Large intestine (tissue), 3 donors: ENCODE measurements at regions not wholly inside any gene's neighbourhood (a gene's known extent, or its start where the extent isn't known, plus 50 kb on each side); places are given as distances from the start of the nearest gene placed in this dataset.

Experiments used
- DNase-seq, 2 donors: peaks; one replicate each; pipeline versions ENCODE4 v3.0.0 to v3.0.0-alpha.2; 2013
- H3K27ac ChIP-seq: one replicate; pipeline ENCODE4 v1.5.1; 2013; ENCODE audit warnings: low read length
- H3K27me3 ChIP-seq: 2 replicates; pipeline ENCODE4 v1.6.1; 2013; ENCODE audit warnings: low read length; ENCODE audit not compliant: control insufficient read depth, insufficient read depth
- H3K36me3 ChIP-seq: 2 replicates; pipeline ENCODE4 v1.6.1; 2013; ENCODE audit warnings: low read length; ENCODE audit not compliant: control insufficient read depth, insufficient read depth
- H3K4me1 ChIP-seq: one replicate; pipeline ENCODE4 v1.6.1; 2013; ENCODE audit warnings: low read length; ENCODE audit not compliant: control insufficient read depth, insufficient read depth
- H3K4me3 ChIP-seq: one replicate; pipeline ENCODE4 v1.5.1; 2013; ENCODE audit warnings: low read length
- H3K9me3 ChIP-seq: one replicate; pipeline ENCODE4 v1.6.1; 2013; ENCODE audit warnings: mild to moderate bottlenecking, low read depth, low read length, moderate library complexity; ENCODE audit not compliant: control insufficient read depth
- WGBS: methylation state at CpG from one replicate; pipeline ENCODE4 v1.1.5; 2013; ENCODE audit warnings: low lambda C conversion rate; ENCODE audit not compliant: insufficient coverage; 5-methylcytosine and 5-hydroxymethylcytosine counted together

- Histone ChIP-seq H3K27ac (no peak overlapping the region), H3K27me3 (no peaks in the 10 kb centered on the region), H3K4me1 (no peaks in the 10 kb centered on the region), H3K36me3 (no peaks in the 10 kb centered on the region), H3K9me3 (no peaks in the 10 kb centered on the region), H3K4me3 (no peak overlapping the region)
- DNase-seq, result no peak
- WGBS, result no CpG with 5 or more reads among the region's 3 CpGs
Measured at GRCh38 chr7:115526278-115526677, 504.3 kb downstream of the TFEC start.

DNA sequence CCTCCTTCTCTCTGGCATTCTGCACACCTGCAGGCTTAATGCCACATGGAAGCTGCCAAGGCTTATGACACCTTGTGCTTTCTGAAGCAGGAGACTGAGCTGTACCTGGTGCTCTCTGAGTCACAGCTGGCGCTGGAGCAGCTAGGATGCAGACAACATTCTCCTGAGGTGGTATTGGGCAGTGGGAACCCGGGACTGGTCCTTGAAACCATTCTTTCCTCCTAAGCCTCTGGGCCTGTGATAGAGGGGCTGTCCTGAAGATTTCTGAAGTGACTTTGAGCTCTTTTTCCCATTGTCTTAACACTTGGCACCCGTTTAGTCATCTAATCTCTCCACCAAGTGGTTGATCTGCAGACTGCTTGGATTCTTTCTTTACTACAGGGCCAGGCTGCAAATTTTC, 508.4 kb downstream of the TFEC start:
- Histone ChIP-seq H3K27me3 (no peaks in the 10 kb centered on the region), H3K36me3 (no peaks in the 10 kb centered on the region), H3K27ac (no peak overlapping the region), H3K4me1 (no peaks in the 10 kb centered on the region), H3K9me3 (no peaks in the 10 kb centered on the region), H3K4me3 (no peak overlapping the region)
- no peak for DNase-seq
- no CpG with 5 or more reads among the region's 3 CpGs for WGBS

GRCh38 chr7:115516341-115516740, 514.2 kb downstream of the TFEC start:
- Histone ChIP-seq H3K4me1 (no peaks in the 10 kb centered on the region), H3K9me3 (no peaks in the 10 kb centered on the region), H3K4me3 (no peak overlapping the region), H3K27ac (no peak overlapping the region), H3K36me3 (no peaks in the 10 kb centered on the region), H3K27me3 (no peaks in the 10 kb centered on the region)
- DNase-seq, result no peak
- 100% methylated on average over 1 of the region's 2 CpGs for WGBS

DNA sequence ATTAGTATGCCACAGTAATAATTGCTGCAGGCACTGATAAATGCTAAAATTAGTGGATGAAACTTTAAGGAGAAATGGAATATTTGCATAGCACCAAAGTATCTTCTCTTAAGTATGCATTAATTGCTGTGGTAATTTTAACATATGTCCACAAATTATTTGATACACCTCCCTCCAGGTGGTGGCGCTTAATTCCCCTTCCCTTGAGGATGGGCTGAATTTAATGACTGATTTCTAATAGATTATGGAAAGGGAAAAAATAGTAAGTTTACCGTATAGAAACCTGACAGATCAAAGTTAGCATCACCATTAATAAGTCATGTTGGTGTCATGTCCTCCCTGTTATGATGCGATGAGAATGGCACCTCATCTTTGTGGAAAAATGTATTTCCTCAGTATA, 519.2 kb downstream of the TFEC start:
- Histone ChIP-seq H3K27me3 (no peaks in the 10 kb centered on the region), H3K4me3 (no peak overlapping the region), H3K9me3 (no peaks in the 10 kb centered on the region), H3K27ac (no peak overlapping the region), H3K36me3 (no peaks in the 10 kb centered on the region), H3K4me1 (no peaks in the 10 kb centered on the region)
- WGBS, result 100% methylated on average over 3 of the region's 3 CpGs
- no peak for DNase-seq

DNA sequence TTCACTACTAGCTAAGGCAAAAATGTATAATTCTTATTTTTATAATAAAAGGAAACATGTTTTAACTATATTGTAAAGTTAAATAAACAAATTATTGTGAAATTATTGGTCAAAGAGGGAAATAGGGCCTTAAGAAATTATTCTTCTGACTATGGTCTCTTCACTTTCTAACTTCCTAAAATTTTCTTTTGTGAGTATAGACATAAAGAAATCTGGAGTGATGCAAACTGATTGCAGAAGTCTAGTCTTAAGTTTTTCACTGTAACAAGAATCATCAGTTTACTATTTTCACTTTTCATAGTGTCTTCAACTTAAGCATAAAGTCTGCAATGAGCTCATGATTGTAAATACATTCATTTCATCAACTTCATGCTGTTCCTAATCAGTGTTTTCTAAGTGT, 525.4 kb downstream of the TFEC start:
- no peak overlapping the region for H3K27ac ChIP-seq
- no peak overlapping the region for H3K4me3 ChIP-seq
- H3K9me3 ChIP-seq, result no peaks in the 10 kb centered on the region
- no peak for DNase-seq
- H3K4me1 ChIP-seq, result no peaks in the 10 kb centered on the region
- H3K36me3 ChIP-seq, result no peaks in the 10 kb centered on the region
- no peaks in the 10 kb centered on the region for H3K27me3 ChIP-seq

GRCh38 chr7:115499956-115500355, 530.6 kb downstream of the TFEC start:
- Histone ChIP-seq H3K4me1 (no peaks in the 10 kb centered on the region), H3K9me3 (no peaks in the 10 kb centered on the region), H3K27ac (no peak overlapping the region), H3K36me3 (no peaks in the 10 kb centered on the region), H3K4me3 (no peak overlapping the region), H3K27me3 (no peaks in the 10 kb centered on the region)
- no peak for DNase-seq
- WGBS, result 80% methylated on average over 1 of the region's 3 CpGs

DNA sequence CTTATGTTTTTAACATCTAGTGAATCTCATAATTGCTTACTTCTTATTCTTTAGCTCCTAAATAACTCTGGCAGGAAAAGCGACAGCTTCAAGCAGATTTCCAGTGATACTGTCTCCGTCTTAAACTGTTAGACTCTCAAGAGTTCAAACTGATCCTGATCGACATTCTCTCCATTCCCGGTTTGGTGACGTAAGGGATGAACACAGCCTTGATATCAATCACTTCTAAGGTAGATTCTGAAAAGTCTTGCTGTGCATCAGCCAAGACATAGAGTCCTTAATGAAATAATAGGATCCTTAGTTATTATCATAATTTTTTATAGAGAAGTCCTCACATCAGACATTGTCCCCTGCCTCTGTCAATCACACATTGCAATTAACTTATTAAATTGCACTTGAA, 534.6 kb downstream of the TFEC start:
- H3K27ac ChIP-seq, result no peak overlapping the region
- no peaks in the 10 kb centered on the region for H3K27me3 ChIP-seq
- no peak overlapping the region for H3K4me3 ChIP-seq
- no peaks in the 10 kb centered on the region for H3K36me3 ChIP-seq
- WGBS, result no CpG with 5 or more reads among the region's 5 CpGs
- no peak for DNase-seq
- H3K4me1 ChIP-seq, result no peaks in the 10 kb centered on the region
- H3K9me3 ChIP-seq, result no peaks in the 10 kb centered on the region

DNA sequence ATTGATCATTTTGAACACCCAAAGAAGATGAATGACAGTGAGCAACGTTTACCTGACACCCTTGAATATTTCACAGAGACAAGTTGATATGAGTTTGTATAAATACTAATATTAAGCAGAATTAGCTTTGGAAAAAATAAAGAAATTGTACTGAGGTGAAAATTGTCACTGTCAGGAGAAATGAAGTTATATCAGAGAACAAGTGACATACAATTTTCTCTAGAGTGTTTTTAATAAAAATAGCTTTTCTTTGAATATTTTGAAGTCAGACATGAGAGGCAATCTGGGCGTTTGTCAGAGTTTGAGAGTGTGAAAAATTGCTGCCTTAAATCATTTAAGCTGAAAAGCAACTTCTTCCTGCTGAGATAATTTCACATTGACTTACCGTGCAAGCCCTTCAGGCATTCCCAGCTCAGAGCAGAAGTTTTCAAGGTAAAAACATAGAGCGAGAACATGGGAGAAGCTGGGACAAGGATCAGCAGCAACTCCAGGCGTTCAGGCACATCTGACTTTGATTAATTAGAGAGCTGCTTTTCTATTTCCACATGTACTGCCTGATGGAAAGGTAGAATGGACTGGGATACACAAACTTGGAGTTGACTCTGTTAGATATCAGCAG, 535.9 kb downstream of the TFEC start:
- DNase-seq, result no peak
- no peak overlapping the region for H3K4me3 ChIP-seq
- no peak overlapping the region for H3K27ac ChIP-seq
- H3K27me3 ChIP-seq, result no peaks in the 10 kb centered on the region
- H3K9me3 ChIP-seq, result no peaks in the 10 kb centered on the region
- H3K4me1 ChIP-seq, result no peaks in the 10 kb centered on the region
- no peaks in the 10 kb centered on the region for H3K36me3 ChIP-seq
- 62% methylated on average over 2 of the region's 5 CpGs for WGBS

DNA sequence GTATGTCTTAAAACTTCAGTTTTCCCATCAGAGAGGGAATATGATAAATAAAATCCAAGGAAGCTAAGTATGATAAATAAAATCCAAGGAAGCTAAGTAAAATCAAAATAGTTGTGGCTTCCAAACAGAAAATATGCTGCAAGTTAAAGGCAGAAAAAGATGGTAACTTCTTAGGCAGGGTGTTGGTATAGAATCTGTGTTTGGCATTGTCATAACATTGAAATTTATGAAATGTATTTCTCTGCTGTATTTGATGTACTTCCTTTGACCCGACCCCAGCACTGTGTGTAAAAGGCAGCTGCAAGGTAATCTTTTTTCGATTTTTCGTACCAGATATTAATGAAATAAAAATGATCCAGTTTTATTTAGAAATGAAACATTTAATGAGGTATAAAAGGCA, 537.2 kb downstream of the TFEC start:
- WGBS, result 94% methylated on average over 2 of the region's 3 CpGs
- no peak for DNase-seq
- H3K27me3 ChIP-seq, result no peaks in the 10 kb centered on the region
- H3K36me3 ChIP-seq, result no peaks in the 10 kb centered on the region
- H3K4me1 ChIP-seq, result no peaks in the 10 kb centered on the region
- no peak overlapping the region for H3K27ac ChIP-seq
- no peaks in the 10 kb centered on the region for H3K9me3 ChIP-seq
- no peak overlapping the region for H3K4me3 ChIP-seq

- 72% methylated on average over 3 of the region's 4 CpGs for WGBS
- H3K27ac ChIP-seq, result no peak overlapping the region
Measured at GRCh38 chr7:115491744-115492380, 538.7 kb downstream of the TFEC start.

GRCh38 chr7:115479448-115479847, 551.1 kb downstream of the TFEC start:
- Histone ChIP-seq H3K4me1 (no peaks in the 10 kb centered on the region), H3K4me3 (no peak overlapping the region), H3K27me3 (peaks cover 10% of the 10 kb centered on the region), H3K36me3 (no peaks in the 10 kb centered on the region), H3K27ac (no peak overlapping the region), H3K9me3 (no peaks in the 10 kb centered on the region)
- 100% methylated on average over 1 of the region's 1 CpG for WGBS
- no peak for DNase-seq

More at GRCh38 chr7:115491744-115492380, 538.7 kb downstream of the TFEC start:
- Histone ChIP-seq H3K9me3 (no peaks in the 10 kb centered on the region), H3K27me3 (no peaks in the 10 kb centered on the region), H3K4me3 (no peak overlapping the region), H3K4me1 (no peaks in the 10 kb centered on the region), H3K36me3 (no peaks in the 10 kb centered on the region)
- no peak for DNase-seq
